ENCODE measurements at regions not wholly inside any gene's neighbourhood (a gene's known extent, or its start where the extent isn't known, plus 50 kb on each side); places are given as distances from the start of the nearest gene placed in this dataset.

DNA sequence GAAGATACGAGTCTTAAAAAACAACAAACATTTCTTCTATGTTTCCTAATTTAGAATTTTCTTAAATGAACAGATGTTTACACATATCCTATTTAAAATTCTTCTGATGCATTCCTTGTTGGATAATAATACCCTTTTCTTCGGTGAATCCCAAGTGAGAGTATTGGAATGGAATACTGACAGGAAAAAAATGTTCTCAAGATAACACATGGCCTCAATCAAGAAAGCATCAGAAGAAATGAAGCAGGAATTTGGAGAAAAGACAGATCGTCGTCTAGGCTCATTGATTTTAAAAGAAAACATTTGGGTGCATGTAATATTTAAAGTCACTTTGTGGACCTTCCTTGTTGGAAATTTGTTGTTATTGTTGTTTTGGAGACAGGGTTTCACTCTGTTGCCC is 196.9 kb upstream of the ANK2 start:
- no peak for DNase-seq

DNA sequence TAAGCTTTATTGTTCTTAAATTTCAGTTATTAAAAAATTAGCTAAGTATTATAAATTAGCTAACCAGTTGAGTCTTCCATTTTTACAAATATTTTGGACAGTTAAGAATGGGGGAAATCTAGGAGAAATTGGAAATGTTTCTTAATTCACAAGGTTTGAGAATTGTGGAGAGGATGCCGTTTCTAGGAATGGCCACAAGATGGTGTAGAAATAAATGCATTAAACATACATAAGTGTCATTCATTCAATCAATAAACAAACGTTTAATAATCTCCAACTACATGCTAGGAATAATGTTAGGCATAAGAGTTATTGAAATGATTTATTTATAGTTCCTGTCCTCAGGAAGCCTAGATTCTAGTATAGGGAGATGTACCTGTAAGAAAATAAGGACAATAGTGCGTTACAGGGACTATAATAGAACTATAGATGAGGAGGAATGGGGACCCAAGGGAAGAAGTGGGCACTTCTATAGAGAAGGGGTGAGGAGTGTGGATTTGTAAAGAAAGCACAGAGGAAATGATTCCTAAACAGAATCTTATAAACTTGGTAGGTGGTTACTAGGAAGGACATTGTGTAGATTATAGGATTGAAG is 195.7 kb upstream of the ANK2 start:
- no peak for DNase-seq

DNA sequence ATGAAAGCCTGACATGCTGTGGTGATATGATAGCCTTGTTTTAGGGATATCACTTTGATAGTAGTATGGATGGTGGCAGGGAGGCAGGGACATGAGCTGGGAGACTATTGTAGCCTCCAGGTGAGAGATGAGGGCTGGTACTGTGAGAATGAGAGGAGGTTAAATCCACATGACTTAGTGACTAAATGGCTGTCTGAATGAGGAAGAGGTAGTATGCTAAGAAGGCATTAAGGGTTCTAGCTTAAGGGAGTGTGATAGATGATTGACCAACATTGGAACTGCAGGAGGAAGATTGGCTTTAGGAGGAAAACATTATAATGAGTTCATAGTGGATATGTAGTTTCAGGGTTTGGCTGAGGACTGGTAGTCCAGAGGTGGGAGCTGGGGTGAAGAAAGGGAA is 195.0 kb upstream of the ANK2 start:
- no peak for DNase-seq

DNA sequence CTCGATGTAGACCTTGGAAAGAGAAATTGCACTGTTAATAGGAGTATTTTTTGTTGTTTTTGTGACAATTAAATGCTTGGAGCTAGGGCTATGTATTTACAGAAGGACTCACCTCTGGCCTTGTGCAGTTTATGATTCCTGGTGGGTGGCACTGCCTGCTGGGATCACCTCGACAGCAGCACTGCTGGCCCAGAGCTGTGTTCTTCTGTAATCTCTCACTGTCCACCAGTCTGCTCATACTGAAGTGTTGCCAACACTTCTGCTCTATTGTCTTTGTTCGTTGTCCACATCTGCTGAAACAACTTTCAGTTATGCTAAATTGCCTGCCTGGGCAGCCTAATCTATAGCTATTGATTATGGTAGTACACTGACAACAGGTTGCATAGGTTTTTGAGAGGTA is 194.4 kb upstream of the ANK2 start:
- DNase-seq = no peak

DNA sequence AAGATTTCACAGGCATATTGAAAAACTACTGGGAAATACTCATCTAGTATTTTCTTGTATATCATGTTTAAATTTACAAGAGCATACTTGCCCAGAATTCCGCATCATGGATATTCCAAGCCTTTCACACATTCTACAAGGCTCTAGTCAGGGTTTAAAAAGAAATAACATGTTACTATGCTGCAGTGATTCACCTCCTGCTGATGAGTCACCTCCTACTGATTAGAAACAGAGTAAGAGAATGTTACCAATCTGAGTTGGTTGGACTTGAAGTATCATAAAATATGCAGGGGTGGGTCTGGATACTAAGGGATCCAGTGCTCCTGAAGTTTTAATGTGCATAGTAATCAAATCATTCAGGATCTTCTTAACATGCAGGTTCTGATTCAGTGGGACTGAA is 192.0 kb upstream of the ANK2 start:
- no peak for DNase-seq

DNA sequence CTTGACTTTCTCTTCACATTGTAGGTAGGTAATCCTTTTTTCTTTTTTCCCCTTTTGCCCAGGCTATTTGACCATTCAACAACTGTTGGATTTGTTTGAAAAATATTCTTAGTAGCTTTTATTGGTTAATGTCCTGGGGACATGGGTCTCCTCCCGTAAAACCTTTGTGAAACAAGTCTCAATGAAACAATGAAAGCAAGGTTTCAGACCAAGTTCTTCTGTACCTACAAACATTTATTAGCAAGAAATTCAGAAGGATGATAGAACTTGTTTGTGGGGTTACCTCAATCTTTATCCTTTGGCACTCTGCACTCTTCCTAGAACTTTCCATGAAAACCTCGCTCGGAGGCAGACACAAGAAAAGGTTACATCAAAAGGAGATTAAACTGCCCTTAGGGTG is 190.7 kb upstream of the ANK2 start:
- no peak for DNase-seq

DNA sequence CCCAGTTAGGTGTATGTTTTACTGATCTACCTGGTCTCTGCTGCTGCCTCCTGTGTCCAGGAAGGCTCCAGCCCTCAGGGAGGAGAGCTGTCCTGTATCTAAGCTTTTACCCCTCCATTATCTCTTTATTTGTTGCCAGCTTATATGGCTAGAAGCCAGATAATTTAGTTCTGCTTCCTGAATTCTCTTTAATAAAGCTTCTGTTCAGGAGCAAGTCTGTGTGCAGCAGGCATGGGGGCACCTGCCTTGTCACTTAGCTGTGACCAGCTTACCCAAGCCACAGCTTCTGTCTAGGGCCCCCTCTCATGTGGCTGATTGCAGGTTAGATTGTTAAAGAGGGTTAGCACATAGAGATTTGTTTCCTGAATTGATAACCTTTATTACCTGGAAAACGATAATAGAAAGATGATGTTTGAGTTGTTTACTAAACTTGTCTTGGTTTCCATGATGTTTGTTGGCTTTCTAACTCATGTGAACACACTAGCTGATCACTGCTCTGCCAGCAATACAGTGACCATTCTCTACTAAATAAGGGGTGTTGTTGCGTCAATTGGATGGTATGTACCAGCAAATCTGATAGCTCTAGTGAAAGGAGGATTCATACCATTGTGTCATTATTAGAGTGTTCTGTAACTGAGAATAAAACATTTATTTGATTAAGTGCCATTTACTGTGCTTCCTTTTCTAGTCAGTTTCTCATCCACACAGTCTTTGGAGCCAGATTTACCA is 189.8 kb upstream of the ANK2 start:
- no peak for DNase-seq

DNA sequence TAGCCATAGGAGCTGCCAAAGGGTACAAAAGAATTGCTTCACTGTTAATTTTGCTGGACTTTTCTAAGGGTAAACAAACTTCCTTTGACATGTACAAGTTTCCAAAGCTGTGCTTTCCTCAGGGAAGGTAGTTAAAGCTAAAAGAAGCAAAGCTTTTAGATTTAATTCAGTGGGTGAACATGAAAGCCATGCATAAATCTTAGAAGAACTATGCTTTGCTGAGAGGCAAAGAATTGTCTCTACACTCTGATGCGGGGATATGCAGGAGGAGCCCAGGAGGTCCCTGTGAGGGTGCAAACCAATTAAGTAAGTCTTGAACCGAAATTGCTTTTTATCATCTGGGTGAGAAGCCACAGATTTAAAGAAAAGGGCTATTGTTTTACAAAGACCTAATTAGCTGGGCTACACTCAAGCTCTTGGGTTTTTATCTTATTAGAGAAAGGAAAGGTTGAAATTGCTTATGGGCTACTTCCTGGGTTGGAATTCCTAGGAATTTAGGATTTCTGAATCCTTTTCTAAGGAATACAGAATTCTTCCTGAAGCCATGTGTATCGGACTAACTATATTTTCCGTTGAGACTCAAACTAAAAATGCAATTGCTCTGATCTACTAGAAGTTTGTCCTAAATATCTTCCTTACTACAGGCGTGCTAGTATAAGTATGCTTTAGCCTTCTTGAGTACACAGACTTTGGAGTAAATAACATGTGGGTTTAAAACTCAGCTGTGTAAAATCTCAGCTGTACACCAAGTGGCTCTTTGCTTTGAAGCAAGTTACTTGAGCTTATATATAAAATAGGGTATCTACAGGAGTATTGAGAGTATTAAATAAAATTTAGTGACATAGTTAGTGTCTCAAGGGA is 188.4 kb upstream of the ANK2 start:
- no peak for DNase-seq

DNA sequence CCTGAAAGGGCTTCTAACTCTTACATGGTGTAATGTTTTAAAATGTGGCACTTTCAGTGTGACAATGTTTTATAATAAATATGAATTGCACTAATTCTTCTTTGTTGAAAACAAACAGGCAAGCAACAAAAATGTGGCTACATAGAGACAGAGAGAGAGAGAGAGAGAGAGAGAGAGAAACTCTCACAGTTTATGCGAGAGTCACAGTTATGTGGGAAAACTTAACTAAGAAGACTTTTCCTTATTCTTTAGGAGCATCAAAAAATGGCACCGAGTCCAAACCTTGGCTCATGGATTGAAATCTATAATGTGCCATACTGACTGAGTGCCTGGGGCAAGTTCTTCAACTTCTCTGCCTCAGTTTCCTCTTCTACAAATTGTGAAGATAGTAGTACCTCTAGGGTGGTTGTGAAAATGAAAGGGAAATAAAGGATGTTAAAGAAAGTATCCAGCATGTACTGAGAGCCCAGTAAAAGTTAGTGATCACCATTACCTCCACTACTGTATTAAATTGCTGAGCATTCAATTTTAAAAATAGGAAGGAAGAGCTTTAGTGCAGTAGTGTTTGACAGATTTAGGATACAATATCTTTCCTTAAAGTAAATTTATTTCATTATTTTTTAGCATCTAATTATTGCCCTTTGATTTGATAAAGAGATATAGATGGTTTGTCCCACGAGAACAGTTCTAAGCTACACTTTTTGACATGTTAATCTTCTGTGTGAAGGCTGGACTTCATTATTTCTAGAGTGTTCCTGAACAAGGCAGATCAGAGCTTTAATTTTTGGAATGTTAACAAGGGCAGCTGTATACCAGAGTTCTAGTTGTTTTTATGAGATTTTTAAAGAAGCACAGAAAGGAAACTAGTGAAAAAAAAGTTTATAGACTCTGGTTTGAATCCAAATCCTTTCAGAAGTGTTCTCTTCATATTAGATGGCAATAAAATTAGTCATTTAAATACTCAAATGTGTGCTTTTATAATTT is 187.5 kb upstream of the ANK2 start:
- DNase-seq = no peak

DNA sequence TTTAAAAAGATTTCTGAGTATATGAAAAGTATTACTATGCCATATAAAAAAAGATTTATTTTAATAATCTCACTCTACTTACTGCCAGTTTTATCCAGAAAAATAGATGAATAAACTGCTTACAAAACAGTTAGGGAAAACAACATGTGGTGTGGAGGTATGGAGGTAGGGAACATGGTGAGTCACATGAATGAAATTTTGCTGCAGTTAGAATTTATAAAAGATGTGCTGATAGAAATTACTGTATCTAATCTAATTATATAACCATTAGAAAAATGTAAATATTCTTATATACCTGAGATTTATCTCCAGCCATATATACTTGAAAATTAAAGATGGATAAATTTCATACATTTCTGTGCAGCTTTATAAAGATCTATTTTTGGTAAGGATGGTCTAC is 184.0 kb upstream of the ANK2 start:
- DNase-seq = no peak

DNA sequence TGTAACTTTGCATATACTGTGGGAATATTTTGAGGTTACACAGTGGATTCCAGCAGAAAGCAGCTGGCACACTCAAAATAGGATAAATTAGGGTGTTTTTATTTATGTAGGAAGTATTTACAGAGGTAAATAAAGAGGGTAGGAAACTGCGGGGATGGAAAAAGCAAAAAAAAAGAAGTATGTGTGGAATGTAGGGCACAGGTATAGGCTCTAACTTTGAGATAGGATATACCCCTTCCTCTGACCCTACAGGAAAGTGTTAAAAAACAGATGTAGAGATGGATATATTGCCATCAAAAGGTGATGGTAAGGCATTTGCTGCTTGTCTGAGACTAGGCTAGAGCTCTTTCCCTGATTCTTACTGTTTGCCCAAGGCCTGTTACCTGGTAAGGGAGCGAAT is 173.1 kb upstream of the ANK2 start:
- no peak for DNase-seq

DNA sequence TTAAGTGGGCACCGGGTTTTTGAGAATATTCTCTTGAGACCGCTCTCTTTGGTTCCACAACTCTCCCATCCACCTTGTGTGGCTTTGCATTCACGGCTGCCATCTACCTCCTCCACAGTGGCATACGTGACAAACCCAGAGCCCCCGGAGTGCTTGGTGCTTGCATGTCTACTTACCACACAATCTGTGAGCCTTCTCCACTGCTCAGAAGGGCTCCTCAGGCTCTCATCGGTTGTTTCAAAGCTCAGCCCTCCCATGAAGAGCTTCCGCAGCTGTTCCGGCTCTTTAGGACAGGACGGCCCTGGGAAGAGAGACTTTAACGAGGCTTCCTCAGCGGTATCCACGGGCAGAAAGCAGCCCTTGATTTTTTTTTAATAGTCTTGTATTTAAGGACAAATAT is 167.6 kb upstream of the ANK2 start:
- no peak for DNase-seq

DNA sequence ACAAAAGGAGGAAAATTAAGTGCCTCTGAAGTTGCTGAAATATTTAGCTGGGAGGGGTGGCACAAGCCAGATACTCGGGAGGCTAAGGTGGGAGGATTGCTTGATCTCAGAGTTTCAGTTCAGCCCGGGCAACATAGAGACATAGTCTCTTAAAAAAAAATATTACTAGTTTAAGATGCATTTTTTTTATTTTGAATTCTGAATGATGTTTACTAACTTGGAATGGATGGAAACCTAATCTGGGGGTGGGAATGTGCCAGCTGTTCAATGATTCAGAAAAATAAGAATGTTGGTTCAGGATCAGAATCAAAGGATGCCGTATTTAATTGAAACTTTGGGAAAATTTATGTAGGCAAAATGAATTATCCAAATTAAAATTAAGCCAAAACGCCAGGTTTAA is 167.2 kb upstream of the ANK2 start:
- no peak for DNase-seq

DNA sequence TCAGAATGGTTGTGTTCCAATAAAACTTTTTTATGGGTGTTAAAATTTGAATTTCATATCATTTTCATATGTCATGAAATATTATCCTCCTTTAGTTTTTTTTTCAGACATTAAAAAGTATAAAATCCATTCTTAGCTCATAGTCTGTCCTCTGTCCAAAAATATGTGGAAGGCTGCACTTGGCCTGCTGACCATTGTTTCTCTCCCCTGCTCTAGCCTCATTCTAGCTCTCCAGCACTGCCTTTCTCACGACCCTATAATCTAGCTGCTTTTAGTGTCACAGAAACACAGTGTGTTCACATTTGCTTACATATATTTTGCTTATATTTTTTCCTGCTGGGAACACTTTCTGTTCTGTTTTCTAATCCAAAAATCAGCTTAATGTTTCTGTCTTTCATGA is 165.0 kb upstream of the ANK2 start:
- DNase-seq = no peak

DNA sequence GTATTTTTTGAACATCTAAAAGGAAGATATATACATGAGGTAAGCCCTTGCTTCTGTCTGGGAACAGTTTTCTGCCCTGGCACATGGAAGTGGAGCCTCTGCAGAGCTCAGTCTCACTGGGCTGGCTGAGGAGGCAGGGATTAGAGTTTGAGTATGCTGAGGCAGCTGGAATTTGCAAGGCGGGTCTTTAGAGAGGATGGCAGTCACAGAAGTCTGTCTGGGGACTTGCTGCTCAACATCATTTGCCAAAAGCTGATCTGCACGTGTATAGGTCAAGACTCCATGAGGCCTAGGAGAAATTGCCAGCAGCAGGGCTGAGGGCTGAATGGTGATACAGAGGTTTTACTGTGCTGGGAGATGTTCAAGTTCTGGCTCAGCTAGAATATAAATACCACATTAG is 163.6 kb upstream of the ANK2 start:
- DNase-seq = no peak

DNA sequence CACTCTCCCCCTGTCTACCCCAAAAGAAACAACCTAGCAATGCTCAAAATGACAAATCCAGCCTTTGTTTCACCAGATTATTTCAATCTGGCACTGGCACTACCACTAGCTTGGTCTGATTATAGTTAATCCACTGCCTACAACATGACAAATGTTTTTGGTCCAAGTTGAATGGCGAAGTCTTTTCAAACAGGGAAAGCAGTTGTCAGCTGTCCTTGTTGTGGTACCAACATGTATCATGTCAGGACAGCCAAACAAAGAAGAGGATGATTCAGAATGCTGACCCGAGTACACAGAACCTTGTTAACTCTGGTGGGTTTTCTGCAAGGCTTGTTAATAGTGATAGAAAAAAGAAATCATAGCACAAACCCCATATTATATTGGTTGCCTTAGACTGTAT is 160.8 kb upstream of the ANK2 start:
- DNase-seq = no peak

DNA sequence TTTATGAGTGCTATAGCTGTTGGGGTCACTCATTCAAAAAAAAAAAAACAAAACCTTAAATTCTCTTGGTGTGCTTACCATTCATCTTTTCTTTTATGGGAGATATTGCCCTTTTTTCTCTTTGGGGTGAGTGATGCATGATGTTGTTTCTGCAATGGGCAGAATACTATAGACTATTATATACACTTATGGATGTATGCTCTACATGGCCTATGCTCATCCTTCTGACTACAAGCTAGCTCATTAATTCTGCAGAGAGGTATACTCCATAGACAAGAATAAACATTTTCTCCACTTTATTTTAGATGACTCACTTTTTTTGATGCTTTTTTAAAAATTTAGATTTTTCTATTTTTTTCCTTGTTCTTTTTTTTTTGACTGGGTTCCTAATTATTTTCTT is 160.3 kb upstream of the ANK2 start:
- DNase-seq = no peak

DNA sequence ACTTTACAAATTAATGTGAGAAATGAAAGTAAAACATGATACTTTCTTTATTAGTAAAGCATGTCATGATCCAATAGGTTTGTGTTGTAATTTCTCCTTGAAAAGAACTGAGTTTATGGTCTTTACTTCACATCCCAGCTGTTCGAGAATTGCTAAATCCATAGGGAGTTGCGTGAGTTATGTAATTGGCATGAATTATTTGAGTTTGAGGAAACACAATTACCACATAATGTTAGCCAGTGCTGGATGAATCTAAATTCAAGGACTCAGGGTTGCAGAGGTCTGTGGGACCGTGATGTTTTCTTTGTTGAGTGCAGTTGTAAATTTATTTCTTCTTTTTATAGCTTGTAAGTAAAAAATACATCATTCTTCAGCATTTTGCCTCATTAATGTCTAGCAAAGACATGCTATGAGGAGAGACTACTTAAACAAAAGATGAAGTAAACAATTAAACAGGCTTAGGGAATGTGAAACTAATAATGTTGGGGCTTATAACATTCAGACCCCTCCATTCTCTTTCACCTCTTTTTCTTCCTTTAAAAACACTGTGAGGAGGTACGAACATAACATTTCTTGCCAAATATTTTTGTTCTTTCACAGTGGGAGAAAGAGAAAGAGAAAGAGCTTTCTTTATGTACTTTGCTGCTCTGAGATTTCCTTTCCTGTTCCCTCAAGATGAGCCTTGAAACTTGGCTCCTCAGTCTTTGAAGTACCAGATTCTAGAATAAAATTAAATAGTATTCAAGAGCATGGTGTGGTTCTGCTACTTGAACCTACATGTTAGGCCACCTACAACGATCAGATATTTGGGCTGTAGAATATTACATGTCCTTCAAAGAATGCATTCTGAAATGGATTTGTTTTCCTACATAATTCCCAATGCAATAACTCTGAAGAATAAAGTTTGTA is 159.6 kb upstream of the ANK2 start:
- DNase-seq = no peak

DNA sequence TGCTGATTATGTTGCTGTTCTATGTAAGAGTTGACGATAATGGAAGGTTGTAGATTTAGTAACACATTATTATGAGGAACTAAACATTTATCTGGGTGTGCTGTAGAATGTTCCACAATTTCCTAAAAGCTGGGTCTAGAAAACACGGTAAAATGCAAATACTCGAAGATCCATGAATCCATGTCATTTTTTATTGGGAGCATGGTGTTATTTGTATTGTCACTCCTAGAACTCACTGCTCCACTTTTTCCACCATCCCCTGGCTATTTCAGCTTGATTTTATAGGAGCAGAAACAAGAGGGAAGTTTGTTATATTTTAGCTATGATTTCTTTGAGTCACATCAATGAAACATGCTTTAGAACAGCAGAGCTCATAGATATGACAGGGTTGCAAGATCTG is 155.0 kb upstream of the ANK2 start:
- DNase-seq = no peak

DNA sequence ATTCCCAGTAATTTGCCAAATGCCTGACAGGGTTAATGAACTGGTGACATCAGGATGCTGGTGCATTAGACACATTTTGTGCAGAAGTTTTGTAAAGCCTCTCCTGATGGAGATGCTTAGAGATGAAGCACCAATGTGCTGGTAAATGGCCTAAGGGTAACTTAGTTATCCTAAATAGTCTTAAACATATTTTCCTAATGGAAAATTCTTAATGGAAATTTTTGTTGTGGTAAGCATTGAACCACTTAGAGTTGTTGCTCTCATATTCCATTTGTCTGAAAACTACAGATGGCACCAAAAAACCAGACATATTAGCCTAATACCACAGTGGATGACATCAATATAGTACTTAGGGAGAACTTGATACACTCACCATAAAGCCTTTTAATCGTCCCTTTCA is 154.5 kb upstream of the ANK2 start:
- no peak for DNase-seq

DNA sequence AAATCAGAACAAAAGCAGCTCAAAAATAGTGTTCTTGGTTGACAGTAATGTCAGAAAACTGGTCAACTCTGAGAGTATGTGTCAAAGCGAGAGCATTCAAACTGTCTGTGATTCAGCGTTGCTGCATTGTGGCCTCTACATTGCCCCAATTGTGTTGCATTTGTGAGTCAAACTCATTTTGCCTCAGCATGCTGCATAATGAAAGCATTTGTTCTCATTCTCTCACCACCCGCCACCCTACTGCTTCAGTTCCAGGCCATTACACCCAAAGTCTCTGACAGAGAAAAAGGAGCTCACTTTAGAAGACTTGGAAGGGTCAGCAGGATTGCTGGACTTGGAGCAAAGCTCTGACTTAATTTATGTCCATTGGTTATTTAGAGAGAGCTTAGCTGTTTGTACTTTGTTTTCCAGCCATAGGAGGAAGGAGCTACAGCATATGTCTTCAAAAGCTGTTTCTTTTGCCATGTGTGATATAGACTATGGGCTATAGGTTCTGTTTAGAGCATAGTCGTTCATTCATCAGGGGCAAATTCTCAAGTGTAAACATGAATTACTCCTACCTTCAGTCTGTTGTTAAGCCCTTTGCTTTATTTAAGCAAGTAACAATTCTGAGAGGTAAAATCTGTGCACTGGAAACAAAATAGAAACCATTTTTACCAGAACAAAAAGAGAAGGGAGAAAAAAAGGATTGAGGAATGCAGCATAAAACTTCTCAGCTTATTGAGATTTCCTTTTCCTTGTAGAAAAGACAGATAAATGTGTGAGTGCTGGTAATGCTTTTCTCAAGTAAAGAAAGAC is 153.4 kb upstream of the ANK2 start:
- no peak for DNase-seq
